ENCODE measurements at regions not wholly inside any gene's neighbourhood (a gene's known extent, or its start where the extent isn't known, plus 50 kb on each side); places are given as distances from the start of the nearest gene placed in this dataset.
"Not testable (repeated sequence)": the region's sequence is repeated elsewhere in the genome, so short reads cannot be mapped to it uniquely, and the experiment has no call there.

GRCh38 chr9:105000529-105000928 is 72.6 kb upstream of the ABCA1 start:
- H3K4me1 ChIP-seq (ENCODE audit: insufficient read depth, low read length): peaks cover 26% of the 10 kb centered on the region
- H3K9me3 ChIP-seq (ENCODE audit: low read depth, low read length); H3K4me3 ChIP-seq (ENCODE audit: low read length); H3K27me3 ChIP-seq (ENCODE audit: insufficient read depth, low read length): not testable (repeated sequence)

- no peak overlapping the region for H3K4me3 ChIP-seq (ENCODE audit: low read length)
- peaks cover 45% of the 10 kb centered on the region for H3K4me1 ChIP-seq (ENCODE audit: insufficient read depth, low read length)
- H3K27me3 ChIP-seq (ENCODE audit: insufficient read depth, low read length): no peaks in the 10 kb centered on the region
- no peaks in the 10 kb centered on the region for H3K9me3 ChIP-seq (ENCODE audit: low read depth, low read length)
These were observed 76.6 kb upstream of the ABCA1 start for GRCh38 chr9:105004466-105005090.

DNA sequence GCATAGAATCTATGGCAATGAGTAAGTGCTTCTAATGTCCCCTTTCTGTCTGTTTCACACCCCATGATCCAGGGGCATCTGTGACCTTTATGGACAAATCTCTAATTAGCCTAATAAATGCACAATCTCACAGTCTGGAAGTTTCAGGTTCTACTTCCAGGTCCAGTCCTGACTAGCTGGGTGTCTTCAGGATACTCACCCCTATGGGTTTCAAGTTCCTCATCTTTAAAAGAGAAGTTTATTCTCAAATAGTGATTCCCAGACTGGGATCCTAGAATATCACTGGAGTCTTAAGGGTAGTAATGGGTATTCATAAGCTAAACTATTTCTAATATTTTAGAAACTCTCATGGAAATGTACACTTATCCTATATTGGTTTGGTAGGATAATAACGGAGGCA is 77.2 kb upstream of the ABCA1 start:
- H3K27me3 ChIP-seq (ENCODE audit: insufficient read depth, low read length): no peaks in the 10 kb centered on the region
- no peak overlapping the region for H3K4me3 ChIP-seq (ENCODE audit: low read length)
- peaks cover 45% of the 10 kb centered on the region for H3K4me1 ChIP-seq (ENCODE audit: insufficient read depth, low read length)
- H3K9me3 ChIP-seq (ENCODE audit: low read depth, low read length): no peaks in the 10 kb centered on the region

GRCh38 chr9:105006514-105006913 is 78.6 kb upstream of the ABCA1 start:
- no peaks in the 10 kb centered on the region for H3K9me3 ChIP-seq (ENCODE audit: low read depth, low read length)
- no peak overlapping the region for H3K4me3 ChIP-seq (ENCODE audit: low read length)
- no peaks in the 10 kb centered on the region for H3K27me3 ChIP-seq (ENCODE audit: insufficient read depth, low read length)
- H3K4me1 ChIP-seq (ENCODE audit: insufficient read depth, low read length): peaks cover 45% of the 10 kb centered on the region

DNA sequence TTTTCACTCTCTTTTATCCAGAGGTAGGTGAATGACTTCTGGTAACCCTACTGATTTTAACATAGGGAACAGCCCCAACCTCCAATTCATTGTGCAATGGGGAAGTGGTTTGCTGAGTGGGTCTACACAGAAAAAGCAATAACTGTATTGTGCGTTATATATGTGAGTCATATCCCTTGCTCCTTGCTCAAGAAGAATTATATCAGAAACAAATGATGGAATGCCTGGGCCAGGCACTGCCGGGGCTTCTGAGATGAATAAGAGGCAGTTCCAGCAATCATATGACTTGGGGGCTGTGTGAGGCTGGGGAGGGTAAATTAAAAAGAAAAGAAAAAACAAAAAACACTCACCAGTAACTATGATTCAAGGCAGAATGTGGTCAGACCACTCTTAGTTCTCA is 79.2 kb upstream of the ABCA1 start:
- Histone ChIP-seq H3K27me3 (ENCODE audit: insufficient read depth, low read length) (no peaks in the 10 kb centered on the region), H3K4me3 (ENCODE audit: low read length) (no peak overlapping the region), H3K9me3 (ENCODE audit: low read depth, low read length) (no peaks in the 10 kb centered on the region), H3K4me1 (ENCODE audit: insufficient read depth, low read length) (peaks cover 45% of the 10 kb centered on the region)

DNA sequence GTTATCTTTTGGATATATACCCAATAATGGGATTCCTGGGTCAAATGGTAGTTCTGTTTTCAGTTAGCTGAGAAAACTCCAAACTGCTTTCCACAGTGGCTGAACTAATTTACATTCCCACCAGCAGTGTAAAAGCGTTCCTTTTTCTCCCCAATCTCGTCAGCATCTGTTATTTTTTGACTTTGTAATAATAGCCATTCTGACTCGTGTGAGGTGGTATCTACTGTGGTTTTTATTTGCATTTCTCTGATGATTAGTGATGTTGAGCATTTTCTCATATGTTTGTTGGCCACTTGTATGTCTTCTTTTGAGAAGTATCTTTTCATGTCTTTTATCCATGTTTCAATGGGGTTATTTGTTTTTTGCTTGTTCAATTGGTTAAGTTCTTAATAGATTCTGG is 82.1 kb upstream of the ABCA1 start:
- peaks cover 23% of the 10 kb centered on the region for H3K4me1 ChIP-seq (ENCODE audit: insufficient read depth, low read length)
- not testable (repeated sequence) for H3K9me3 ChIP-seq (ENCODE audit: low read depth, low read length); H3K4me3 ChIP-seq (ENCODE audit: low read length); H3K27me3 ChIP-seq (ENCODE audit: insufficient read depth, low read length)

- peaks cover 3% of the 10 kb centered on the region for H3K4me1 ChIP-seq (ENCODE audit: insufficient read depth, low read length)
- H3K9me3 ChIP-seq (ENCODE audit: low read depth, low read length): no peaks in the 10 kb centered on the region
- no peak overlapping the region for H3K4me3 ChIP-seq (ENCODE audit: low read length)
- no peaks in the 10 kb centered on the region for H3K27me3 ChIP-seq (ENCODE audit: insufficient read depth, low read length)
These were observed 94.0 kb upstream of the ABCA1 start for GRCh38 chr9:105021917-105022316.

DNA sequence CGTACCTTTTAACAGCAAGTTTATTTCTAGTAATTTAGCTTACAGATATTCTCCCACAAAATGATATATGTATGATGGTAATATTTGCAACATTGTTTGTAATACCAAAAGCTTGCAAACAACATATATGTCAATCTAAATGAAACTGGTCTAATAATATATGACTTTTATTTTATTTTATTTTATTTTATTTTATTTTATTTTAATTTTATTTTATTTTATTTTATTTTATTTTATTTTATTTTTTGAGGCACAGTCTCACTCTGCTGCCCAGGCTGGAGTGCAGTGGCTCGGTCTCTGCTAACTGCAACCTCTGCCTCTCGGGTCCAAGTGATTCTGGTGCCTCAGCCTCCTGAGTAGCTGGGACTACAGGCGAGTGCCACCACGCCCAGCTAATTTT is 94.6 kb upstream of the ABCA1 start:
- H3K4me1 ChIP-seq (ENCODE audit: insufficient read depth, low read length); H3K27me3 ChIP-seq (ENCODE audit: insufficient read depth, low read length); H3K4me3 ChIP-seq (ENCODE audit: low read length); H3K9me3 ChIP-seq (ENCODE audit: low read depth, low read length): not testable (repeated sequence)

DNA sequence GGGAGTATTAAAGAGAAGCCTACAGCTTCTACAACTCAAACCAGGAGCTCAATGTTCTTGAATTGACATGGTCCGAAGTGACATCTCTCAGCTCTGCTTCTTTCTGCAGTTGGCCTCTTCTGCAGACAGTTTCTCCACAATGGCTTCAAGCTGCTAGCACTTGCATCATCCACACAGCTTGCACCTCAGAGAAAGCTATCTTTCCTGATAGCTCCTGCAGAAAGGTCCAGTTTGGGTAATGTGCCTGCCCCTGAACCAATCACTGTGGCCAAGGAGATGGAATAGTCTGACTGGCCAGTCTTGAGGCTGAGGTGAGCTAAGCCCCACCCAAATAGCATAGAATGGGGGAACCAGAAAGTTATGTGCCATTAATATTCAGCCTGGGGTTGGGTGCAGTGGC is 95.8 kb upstream of the ABCA1 start:
- Histone ChIP-seq H3K9me3 (ENCODE audit: low read depth, low read length) (no peaks in the 10 kb centered on the region), H3K4me3 (ENCODE audit: low read length) (no peak overlapping the region), H3K4me1 (ENCODE audit: insufficient read depth, low read length) (peaks cover 3% of the 10 kb centered on the region), H3K27me3 (ENCODE audit: insufficient read depth, low read length) (no peaks in the 10 kb centered on the region)

- no peaks in the 10 kb centered on the region for H3K27me3 ChIP-seq (ENCODE audit: insufficient read depth, low read length)
- no peak overlapping the region for H3K4me3 ChIP-seq (ENCODE audit: low read length)
- H3K4me1 ChIP-seq (ENCODE audit: insufficient read depth, low read length): peaks cover 3% of the 10 kb centered on the region
- H3K9me3 ChIP-seq (ENCODE audit: low read depth, low read length): no peaks in the 10 kb centered on the region
These were observed 96.6 kb upstream of the ABCA1 start for GRCh38 chr9:105024529-105024928.

- no peak overlapping the region for H3K4me3 ChIP-seq (ENCODE audit: low read length)
- peaks cover 3% of the 10 kb centered on the region for H3K4me1 ChIP-seq (ENCODE audit: insufficient read depth, low read length)
- H3K9me3 ChIP-seq (ENCODE audit: low read depth, low read length): no peaks in the 10 kb centered on the region
- H3K27me3 ChIP-seq (ENCODE audit: insufficient read depth, low read length): no peaks in the 10 kb centered on the region
These were observed 98.5 kb upstream of the ABCA1 start for GRCh38 chr9:105026451-105026850.

DNA sequence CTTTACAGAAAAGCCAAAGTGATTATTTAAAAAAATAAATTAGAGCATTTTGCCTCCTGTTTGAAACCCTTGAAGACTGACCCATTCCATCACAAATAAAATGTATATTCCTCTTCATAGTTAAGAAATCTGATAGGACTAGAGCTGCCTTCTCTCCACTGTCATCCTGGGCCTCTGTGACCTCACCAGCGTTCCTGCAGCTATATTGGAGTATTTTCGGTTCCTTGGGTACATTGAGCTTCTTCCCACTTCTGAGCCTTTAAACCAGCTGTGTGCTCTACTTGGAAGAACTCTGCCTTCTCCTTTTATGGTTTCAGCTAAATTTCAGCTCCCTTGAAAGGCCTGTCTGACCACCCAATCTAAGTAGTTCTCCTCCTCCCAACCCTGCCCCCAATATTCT is 99.1 kb upstream of the ABCA1 start:
- Histone ChIP-seq H3K9me3 (ENCODE audit: low read depth, low read length) (no peaks in the 10 kb centered on the region), H3K27me3 (ENCODE audit: insufficient read depth, low read length) (no peaks in the 10 kb centered on the region), H3K4me1 (ENCODE audit: insufficient read depth, low read length) (peaks cover 3% of the 10 kb centered on the region), H3K4me3 (ENCODE audit: low read length) (no peak overlapping the region)

DNA sequence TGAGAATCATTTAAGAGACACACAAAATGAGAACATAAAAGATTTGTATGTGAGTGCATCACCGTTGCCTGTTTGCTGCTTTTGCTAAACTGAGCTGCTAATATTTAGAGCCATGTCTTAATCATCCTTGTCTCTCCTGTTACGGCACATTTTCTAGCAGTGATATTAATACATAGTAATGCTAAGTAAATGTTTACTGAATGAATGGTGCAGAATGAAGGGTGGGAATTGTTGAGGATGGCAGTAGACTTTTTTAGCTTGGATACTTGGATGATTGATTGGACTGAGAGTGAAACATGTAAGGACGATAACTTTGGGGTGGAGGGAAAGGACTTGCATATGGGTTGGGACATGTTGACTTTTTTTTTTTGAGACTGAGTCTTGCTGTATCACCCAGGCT is 102.3 kb upstream of the ABCA1 start:
- Histone ChIP-seq H3K4me3 (ENCODE audit: low read length) (no peak overlapping the region), H3K4me1 (ENCODE audit: insufficient read depth, low read length) (peaks cover 3% of the 10 kb centered on the region), H3K27me3 (ENCODE audit: insufficient read depth, low read length) (no peaks in the 10 kb centered on the region), H3K9me3 (ENCODE audit: low read depth, low read length) (peaks cover 6% of the 10 kb centered on the region)

DNA sequence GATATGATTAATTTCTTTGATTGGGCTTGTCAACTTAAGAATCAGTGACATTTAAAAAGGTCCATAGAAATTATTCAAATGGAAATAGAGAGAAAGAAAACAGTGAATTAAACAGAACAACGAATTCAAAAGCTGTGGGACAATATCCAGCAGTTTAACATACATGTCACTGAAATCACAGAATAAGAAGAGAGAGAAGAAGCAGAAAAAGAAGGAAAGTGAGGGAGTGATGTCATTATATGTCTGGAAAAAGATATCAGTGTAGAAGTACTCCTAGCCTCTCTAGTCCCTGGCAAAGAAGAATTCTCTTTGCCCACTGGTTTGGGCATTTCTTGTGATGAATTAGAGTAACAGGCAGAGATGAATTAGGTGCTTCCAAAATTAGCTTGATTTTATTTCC is 109.2 kb upstream of the ABCA1 start:
- Histone ChIP-seq H3K9me3 (ENCODE audit: low read depth, low read length) (peaks cover 6% of the 10 kb centered on the region), H3K4me3 (ENCODE audit: low read length) (no peak overlapping the region), H3K27me3 (ENCODE audit: insufficient read depth, low read length) (no peaks in the 10 kb centered on the region), H3K4me1 (ENCODE audit: insufficient read depth, low read length) (peaks cover 10% of the 10 kb centered on the region)

- H3K9me3 ChIP-seq (ENCODE audit: low read depth, low read length): peaks cover 6% of the 10 kb centered on the region
- no peak overlapping the region for H3K4me3 ChIP-seq (ENCODE audit: low read length)
- H3K4me1 ChIP-seq (ENCODE audit: insufficient read depth, low read length): peaks cover 14% of the 10 kb centered on the region
- H3K27me3 ChIP-seq (ENCODE audit: insufficient read depth, low read length): no peaks in the 10 kb centered on the region
These were observed 110.1 kb upstream of the ABCA1 start for GRCh38 chr9:105038051-105038450.

DNA sequence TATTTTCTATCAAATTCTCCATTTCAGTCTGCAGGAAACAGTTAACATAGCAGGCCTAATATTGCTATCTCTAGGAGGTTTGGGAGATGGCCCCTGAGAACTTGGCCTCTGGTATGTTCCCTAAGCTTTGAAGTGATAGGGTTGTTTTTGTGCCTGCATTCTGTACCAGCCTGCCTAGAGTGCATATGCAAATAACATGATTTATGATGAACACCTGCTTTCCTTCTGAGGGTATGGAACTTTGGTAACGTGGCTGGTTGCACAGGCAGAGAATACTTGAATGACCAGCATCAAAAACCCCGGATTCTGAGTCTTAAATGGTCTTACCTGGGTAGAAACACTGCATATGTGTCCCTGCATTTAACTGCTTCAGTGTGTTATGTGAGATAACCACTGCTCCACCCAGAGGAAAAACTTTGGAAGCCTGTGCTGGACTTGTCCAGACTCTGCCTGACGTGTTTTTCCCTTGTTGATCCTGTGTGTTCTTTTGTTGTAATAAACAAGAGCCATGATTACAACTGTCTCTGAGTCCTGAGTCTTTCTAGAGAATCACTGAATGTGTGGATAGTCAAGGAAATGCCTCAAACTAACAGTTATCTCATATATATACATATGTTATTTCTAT is 111.3 kb upstream of the ABCA1 start:
- Histone ChIP-seq H3K9me3 (ENCODE audit: low read depth, low read length) (no peaks in the 10 kb centered on the region), H3K4me1 (ENCODE audit: insufficient read depth, low read length) (peaks cover 22% of the 10 kb centered on the region)

More for the DNA sequence above, 111.3 kb upstream of the ABCA1 start:
- Histone ChIP-seq H3K27me3 (ENCODE audit: insufficient read depth, low read length) (no peaks in the 10 kb centered on the region), H3K4me3 (ENCODE audit: low read length) (no peak overlapping the region)

All from mononuclear cell (primary cell).